Ammon's horn (tissue), 1 donor: ENCODE measurements at regions not wholly inside any gene's neighbourhood (a gene's known extent, or its start where the extent isn't known, plus 50 kb on each side); places are given as distances from the start of the nearest gene placed in this dataset.
"Not testable (repeated sequence)": the region's sequence is repeated elsewhere in the genome, so short reads cannot be mapped to it uniquely, and the experiment has no call there.

Experiments used
- DNase-seq: peaks from one replicate; pipeline ENCODE4 v3.0.0-alpha.2; 2016; ENCODE audit warnings: low spot score

DNA sequence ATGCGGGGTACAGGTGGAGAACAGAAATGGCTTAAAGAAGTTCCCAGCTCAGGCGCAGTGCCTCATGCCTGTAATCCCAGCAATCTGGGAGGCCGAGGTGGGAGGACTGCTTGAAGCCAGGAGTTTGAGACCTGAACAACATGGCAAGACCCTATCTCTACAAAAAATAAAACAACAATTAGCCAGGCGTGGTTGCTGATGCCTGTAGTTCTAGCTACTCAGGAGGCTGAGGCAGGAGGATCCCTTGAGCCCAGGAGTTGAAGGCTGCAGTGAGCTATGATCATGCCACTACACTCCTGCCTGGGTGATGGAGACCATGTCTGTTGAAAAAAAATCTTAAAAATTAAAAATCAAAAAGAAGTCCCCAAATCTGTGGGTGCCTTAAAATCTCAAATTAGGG, 228.3 kb upstream of the WSB1 start:
- DNase-seq: no peak

DNA sequence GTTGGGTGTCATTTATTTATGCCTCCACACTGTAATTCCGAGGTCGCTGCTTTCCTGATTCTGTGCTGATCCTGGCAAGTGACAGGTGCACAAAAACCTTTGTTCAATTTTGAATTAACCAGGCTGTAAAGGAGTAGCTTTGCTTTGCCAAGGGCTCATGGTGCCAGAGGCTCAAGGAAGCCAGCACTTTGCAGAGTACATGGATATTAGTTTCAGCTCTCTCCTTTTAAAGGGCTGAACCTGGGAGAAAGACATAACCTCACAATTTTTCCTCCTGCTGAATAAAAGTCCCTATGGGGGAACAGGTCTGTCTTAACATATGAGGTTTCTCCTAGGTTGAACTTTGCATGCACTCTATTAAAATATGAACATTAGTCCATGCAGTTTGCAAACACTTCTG, 227.6 kb upstream of the WSB1 start:
- no peak for DNase-seq

DNA sequence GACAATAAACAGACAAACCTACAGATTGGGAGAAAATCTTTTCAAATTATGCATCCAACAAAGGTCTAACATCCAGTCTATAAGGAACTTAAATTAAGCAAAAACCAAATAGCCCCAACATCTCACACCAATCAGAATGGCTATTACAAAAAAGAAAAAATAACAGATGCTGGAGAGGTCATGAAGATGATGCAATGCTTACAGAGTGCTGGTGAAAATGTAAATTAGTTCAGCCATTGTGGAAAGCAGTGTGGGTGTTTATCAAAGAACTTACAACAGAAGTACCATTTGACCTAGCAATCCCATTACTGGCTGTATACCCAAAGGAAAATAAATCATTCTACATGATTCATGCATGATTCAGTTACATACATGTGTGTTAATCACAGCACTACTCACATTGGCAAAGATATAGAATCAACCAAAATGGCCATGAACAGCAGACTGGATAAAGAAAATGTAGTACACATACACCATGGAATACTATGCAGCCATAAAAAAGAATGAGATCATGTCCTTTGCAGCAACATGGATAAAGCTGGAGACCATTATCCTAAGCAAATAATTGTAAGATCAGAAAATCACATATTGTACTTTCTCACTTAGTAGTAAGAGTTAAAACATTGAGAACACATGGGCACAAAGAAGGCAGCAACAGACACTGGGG, 223.9 kb upstream of the WSB1 start:
- no peak for DNase-seq

DNA sequence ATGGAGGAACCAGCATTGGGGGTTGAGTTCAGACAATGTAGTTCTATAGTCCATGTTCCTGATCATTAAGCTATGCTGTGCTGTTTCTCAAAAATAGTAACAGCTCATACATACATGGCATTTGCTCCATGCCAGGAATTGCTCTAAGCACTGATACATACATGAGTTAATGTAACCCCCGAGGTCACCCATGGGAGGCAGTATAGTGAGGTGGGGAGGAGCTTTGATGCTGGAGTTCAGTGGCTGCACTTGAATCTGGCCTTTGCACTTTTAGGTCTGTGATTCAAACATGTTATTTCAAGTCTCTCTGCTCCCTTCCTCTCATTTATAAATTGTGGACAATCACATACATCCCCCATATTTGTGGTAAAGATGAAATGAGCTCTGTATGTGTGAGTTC, 223.1 kb upstream of the WSB1 start:
- no peak for DNase-seq

DNA sequence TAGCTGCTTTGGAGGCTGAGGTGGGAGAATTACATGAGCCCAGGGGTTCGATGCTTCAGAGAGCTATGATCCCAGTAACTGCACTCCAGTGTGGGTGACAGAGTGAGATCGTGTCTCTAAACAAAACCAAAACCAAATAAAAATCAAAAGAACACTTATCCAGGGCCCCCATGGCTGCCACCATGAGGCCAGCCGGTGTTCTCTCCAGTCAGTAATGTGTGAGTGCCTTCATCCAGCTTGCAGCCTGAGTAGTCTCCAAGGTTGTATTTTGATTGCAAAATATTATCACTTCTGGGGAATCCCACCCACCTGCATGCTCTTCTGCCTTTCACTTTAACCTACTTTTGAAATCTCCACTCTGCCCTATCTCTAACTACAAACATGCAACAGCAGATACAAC, 221.0 kb upstream of the WSB1 start:
- no peak for DNase-seq

DNA sequence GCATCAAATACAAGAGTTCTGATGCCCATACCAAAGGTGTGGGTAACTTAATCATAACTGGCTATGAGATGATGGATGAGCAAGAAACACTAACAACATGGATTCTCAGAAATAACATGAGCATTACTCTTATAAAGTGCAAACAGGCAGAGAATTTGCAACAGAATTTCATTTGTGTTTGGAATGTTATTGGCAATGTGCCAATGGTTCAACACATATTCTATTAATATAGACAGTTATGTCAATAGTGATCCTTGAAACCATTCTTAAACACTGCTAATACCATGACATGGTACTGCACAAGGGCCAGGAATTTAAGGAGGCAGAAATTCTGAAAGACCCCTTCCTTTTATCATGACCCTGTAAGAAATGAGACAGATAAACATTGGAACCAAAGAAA, 217.1 kb upstream of the WSB1 start:
- DNase-seq: no peak

DNA sequence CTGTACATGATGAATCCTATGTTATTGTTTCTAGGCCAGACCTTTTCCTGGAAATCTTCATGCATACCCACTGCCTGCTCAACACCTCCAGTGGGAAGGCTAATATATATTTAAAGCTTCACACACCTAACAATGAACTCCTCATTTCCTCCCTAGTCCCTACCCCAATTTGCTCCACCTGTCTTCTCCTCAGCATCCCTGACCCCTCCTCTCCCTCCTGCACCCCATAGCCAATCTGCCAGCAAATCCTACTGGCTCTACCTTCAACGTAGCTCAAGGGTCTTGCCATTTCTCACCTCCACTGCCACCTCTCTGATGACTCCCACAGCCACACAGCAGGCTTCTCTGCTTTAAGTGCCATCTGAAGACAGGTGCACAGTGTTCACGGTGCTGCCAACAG, 215.6 kb upstream of the WSB1 start:
- no peak for DNase-seq

DNA sequence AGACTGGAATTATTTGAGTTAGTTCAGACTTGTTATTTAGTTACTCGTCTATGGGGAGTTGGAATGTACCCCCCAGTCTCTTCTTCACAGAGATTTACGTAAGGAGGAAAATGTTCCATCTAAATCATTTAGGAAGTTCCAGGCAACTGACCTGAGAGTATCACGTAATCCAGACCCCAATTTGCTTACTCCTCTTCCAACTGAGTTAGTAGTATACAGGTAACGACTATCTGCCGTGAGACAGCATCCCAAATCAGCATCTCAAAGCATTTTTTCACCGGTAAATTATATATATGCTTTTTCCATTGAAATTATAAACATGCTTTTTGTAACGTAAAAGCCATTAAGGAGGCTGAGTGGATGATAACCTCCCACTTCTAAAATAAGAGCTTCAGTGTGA, 214.3 kb upstream of the WSB1 start:
- no peak for DNase-seq

DNA sequence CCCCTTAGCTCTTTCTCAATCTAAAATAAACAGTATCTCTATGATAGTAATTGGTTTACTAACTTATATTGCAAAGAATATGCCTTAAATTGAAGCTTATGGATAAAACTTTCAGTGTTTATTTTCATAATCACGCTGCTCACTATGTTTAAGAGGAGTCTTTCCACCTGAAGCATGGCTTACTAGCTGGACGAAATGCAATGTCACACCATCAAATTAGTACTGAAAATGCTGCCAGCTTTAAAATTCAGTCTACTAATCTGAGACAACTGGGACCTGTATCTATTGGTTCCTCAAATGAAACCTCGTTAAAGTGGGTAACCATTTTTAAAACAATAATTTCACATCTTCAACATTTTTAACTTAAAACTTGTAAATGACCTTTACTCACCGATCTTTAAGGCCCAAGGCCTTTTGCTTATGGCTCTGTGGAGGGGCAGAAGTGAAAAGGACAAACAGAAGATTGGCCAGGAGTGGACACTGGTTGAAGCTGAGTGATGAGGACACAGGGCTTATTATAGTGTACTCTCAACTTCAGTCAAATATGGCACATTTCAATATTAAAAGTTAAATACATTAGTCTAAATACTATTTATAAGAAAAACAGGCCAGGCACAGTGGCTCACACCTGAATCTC, 212.8 kb upstream of the WSB1 start:
- DNase-seq: no peak

DNA sequence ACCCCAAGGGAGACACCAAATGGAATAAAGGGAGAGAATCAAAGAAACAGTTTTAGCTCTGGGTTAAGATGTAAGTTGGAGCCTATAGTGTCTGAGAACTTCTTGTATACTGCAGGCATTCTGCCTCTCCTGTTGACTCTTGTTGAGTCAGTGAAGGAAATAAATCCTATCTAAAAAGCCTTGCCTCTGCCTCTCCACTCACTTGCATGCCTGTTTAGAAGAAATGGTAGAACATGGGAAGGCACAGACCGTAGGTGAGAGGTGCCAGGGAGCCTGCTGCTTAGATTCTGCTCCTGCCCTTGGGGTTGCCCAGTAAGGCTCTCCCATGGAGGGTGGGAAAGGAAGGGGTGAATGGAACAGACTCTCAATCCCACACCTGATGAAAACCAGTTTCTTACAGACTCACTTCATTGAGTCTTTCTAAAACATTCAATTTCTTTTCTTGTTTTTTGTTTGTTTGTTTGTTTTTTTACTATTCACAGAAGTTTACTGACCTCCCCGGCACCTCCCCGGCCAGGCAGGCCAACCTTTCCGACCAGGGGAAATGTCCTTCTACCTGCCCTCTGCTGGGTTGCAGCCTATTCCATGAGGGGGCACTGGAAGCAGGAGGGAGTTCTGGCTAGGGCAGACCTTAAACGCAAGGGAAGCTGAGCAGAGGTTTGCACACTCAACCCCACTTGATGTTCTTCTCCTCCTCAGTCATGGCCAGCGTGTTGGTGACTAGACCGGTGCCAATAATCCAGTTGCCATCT, 211.7 kb upstream of the WSB1 start:
- no peak for DNase-seq

DNA sequence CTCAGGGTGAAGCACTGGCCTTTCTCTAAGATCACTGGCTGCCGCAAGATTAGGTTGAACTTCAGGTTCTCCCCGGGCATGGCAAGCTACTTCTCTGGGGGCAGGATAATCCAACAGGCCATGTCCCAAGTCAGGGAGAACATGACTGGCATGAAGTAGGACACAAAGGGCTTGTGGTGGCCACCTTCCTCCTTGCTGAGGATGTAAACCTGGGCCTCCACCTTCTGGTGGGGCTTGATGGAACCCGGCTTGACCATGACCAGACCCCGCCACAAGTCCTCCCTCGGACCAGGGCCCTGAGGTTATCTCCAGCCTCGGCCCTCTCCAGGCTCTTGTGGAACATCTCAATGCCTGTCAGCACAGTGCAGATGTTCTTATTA, 211.1 kb upstream of the WSB1 start:
- DNase-seq: no peak

DNA sequence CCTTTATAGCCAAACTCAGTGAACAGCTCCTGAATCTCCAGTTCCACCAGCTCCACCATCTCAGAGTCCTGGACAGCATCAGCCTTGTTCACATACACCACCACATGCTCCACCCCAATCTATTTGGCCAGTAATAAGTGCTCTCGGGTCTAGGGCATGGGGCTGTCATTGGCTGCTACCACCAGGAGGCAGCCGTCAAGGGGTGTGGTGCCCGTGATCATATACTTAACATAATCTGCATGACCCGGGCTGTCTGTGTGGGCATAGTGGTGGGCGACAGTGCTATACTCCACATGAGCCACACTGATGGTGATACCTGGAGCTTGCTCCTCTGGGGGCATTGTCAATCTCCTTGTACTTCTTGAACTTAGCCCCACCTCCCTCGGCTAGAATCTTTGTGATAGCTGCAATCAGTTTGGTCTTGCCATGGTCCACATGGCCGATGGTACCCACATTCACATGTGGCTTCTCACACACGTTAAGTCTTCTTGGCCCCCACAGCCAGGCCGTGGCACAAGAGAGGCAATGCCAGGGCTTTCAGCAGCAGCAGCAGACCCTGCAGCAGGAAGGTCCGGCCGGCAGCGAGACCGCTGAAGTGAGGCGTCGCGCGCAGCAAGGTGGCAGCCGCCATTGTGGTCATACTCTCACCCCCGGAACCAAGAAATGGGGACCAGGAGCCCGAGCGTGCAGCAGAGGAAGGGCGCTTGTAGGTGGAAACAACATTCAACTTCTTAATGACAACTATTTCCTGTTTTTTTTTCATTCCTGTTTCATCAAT, 210.3 kb upstream of the WSB1 start:
- no peak for DNase-seq

DNA sequence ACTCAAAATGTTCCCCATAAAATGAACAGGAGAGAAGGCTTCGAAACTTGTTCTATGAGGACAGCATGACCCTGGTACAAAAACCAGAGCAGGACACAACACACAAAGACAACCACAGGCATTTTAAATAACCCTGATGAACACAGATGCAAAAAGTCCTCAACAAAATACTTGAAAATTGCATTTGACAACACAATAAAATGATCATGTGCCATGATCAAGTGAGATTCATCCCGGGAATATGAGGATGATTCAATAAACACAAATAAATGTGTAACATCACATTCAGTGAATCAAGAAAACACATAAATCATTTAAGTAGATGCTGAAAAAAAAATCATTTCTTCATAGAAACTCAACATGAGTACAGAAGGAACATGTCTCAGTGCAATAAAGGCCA, 208.4 kb upstream of the WSB1 start:
- DNase-seq: no peak

DNA sequence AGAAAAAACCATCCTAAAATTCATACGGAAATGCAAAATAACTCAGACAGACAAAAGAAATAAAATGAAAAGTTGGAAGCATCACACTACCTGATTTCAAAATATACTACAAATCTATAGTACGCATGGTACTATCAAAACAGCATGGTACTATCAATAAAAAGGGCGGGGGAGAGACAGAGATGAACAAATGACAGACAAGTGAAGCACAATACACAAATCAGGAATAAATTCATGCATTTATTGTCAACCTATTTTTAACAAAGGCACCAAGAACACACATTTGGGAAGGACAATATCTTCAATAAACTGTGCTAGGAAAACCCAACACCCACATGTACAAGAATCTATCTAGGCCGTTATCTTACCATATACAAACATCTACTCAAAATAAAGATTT, 207.4 kb upstream of the WSB1 start:
- no peak for DNase-seq

DNA sequence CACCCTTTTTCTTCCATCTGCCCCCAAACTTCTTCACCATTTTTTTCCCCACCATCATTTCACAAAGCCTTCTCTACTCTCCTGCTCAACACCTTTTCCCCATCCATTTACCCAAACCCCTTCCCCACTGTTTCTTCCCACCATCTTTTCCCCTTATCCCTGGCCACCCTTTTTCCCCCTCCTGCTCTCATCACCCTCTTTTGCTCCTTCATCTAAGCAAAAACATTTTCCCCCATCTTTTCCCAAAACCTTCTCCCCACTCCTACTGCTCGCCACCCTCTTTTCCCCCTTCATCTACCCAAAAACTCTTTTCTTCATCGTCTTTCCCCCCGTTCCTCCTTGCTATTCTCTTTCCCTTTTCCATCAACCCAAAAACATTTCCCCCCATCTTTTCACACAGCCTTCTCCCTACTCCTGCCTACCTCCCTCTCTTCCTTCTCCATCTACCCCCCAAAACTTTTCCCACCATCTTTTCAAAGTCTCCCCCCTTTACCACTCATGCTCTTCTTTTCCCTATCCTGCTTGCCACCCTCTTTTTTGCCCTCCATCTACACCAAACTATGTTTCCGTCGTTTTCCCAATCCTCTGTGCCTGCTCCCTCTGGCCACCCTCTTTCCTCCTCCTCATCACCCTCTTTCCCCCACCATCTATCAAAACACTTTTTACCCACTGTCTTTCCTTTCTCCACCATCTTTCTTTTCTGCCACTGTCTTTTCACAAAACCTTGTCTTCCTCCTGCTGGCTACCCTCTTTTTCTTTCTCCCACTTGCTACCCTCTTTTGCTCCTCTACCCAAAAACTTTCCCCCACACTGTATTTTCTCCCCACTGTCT, 205.8 kb upstream of the WSB1 start:
- DNase-seq: no peak

DNA sequence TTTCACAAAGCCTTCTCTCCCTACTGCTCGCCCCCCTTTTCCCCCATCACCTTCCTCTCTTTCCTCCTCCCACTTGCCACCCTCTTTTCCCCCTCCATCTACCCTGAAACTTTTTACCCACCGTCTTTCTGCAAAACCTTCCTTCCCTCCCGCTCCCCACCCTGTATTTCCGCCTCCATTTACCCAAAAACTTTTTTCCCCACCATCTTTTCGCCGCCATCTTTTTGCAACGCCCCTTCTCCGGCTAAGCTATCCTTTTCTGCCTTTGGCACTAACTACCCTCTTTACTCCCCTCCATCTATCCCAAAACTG, 205.2 kb upstream of the WSB1 start:
- no peak for DNase-seq

DNA sequence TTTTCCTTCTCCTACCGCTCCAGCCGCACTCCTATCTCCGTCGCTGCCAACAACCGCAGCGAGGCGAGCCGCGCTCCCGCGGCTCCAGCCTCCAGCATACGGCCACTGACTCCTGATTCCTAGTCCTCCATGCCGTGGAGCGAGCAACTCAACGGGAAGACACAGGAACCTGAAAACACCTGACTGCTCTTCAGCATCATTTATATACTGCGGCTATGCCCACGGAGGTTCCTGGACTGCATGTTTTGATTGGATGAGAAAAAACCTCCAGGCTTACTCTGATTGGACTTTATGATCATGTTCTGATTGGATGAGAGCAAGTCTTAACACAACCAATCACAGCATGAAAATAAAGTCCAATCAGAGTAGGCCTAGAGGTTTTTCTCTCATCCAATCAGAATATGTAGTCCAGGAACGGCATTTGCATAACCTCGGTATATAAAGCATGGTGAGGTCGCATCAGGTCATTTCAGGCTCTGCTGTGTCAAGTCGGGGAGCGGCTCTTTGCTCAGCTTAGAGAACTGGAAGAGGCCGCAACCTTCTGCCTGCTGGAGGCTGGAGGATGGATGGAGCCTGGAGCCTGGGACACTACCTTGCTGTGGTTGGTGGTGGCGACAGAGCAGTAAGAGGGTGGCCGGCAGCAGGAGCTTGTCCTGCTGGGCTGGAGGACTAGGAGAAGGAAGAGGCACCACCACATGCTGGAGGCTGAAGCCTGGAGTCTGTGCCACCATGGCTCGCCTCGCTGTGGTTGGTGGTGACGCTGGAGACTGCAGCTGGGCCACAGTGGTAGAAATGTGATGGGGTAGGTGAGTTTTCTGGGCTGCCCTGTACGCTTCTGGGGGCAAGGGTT, 204.6 kb upstream of the WSB1 start:
- DNase-seq: not testable (repeated sequence)

DNA sequence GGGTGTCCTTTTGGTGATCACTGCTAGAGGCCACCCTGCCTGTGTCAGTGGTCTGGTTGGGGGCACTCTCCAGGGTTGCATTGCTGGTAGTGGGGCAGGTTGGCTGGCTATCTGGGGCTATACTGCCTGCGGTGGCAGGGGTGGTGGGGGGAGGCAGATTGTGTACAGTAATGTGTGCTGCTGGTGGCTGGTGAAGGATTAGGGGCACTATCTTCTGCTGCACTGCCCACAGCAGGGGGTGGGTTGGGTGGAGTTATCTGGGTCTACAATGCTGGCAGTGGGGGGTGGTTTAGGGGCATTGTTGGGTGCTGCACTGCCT, 204.0 kb upstream of the WSB1 start:
- no peak for DNase-seq

DNA sequence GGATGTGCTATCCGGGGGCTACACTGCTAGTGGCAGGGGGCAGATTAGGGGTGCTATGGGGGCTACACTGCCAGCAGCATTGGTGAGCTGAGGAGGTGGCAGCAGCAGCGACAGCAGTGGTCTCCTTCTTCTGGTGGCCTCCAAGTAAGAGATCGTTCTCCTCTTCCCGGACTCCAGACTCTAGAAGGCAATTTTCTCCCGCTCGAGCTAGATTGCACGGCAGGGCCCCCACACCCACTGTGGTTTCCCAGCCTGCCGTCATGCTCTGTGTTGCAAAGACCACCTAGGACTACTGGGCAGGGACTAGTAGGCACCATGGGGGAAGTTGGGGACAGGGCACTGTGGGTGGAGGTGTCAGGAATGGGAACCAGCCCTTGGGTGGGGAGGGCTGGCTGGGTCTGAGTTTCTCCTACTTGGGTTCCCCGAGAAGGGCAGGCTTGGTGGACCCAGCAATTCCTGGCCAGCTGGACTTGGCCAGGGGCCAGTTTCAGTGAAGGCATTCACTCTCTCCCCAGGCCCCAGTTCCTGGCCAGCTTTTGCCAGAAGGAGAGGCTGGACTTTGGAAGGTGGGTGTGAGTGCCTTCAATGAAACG, 203.4 kb upstream of the WSB1 start:
- DNase-seq: not testable (repeated sequence)

DNA sequence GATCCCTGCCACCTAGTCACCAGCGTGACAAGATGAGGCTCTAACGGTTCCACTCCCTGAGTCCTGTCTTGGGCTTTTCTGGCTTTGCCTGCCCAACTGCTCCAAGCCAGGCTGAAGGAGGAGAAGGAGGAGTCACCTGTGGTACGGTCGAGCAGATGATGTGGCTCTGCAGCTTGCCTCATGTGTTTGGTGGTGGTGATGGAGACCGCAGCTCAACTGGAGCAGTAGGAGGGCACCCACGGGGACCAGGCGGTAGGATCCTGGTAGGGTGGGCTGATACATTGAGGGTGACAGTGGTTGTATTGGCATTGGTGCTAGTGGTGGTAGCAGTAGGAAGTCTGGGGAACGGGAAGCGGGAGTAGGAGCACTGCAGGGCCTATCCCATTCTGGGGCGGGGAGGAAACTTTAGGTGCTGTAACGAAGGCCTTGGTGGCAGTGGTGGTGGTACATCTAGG, 202.8 kb upstream of the WSB1 start:
- DNase-seq: no peak

DNA sequence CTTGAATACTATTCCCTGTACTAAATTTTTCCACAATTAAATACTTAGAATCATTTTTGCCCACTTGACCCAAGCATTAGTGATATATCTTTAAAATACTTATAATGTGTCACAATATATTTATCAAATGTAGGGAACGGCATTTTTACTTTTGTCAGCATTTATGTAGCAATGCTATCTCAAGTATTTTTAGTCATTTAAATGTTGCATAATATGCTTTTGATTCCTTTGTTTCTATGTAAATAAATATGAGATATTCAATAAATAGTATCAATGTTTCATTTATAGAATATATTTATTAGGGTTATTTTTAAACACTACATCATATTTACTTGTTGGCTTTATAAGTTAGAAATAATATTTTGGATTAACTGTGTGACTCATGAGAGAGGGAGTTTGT, 199.7 kb upstream of the WSB1 start:
- not testable (repeated sequence) for DNase-seq
